T-helper 17 cell (primary cell): ENCODE measurements at regions not wholly inside any gene's neighbourhood (a gene's known extent, or its start where the extent isn't known, plus 50 kb on each side); places are given as distances from the start of the nearest gene placed in this dataset.
"Not testable (repeated sequence)": the region's sequence is repeated elsewhere in the genome, so short reads cannot be mapped to it uniquely, and the experiment has no call there.

Experiments used
- ATAC-seq: fragments of 150-1000 bp; cut with Tn5 transposase; 2 replicates; pipeline ENCODE4 v1.10.0; 2021; ENCODE audit warnings: mild to moderate bottlenecking, moderate library complexity
- DNase-seq, 3 donors: peaks; one replicate each; pipeline versions ENCODE4 v3.0.0 to v3.0.0-alpha.2; 2020 to 2021
- H3K9me3 ChIP-seq: one replicate; pipeline ENCODE4 v1.7.0; 2013; ENCODE audit warnings: low read length, mild to moderate bottlenecking; ENCODE audit not compliant: control insufficient read depth, poor library complexity, severe bottlenecking
- H3K27ac Mint-ChIP-seq: one replicate; pipeline ENCODE4 v1.8.0; 2022; ENCODE audit warnings: mild to moderate bottlenecking, moderate library complexity, mixed read lengths
- H3K27me3 Mint-ChIP-seq: one replicate; pipeline ENCODE4 v1.8.0; 2022; ENCODE audit warnings: mixed read lengths
- H3K36me3 Mint-ChIP-seq: one replicate; pipeline ENCODE4 v1.8.0; 2022; ENCODE audit warnings: low read depth, mixed read lengths
- H3K4me1 Mint-ChIP-seq: one replicate; pipeline ENCODE4 v1.8.0; 2022; ENCODE audit warnings: mild to moderate bottlenecking, mixed read lengths
- H3K4me3 Mint-ChIP-seq: one replicate; pipeline ENCODE4 v1.8.0; 2022; ENCODE audit warnings: mild to moderate bottlenecking, moderate library complexity, mixed read lengths

- H3K36me3 Mint-ChIP-seq, H3K27ac Mint-ChIP-seq, ATAC-seq: not testable (repeated sequence)
Observed at GRCh38 chr7:65554553-65555476, 181.2 kb downstream of the ZNF92 start.

GRCh38 chr7:65558584-65558983 lies 184.9 kb downstream of the ZNF92 start:
- H3K4me3 Mint-ChIP-seq, H3K4me1 Mint-ChIP-seq, H3K27me3 Mint-ChIP-seq, H3K36me3 Mint-ChIP-seq, H3K27ac Mint-ChIP-seq, ATAC-seq, H3K9me3 ChIP-seq: not testable (repeated sequence)
- DNase-seq, result peak in 1 of 3 donors; percentile 0

More at GRCh38 chr7:65554553-65555476, 181.2 kb downstream of the ZNF92 start:
- H3K9me3 ChIP-seq, H3K4me3 Mint-ChIP-seq, H3K27me3 Mint-ChIP-seq, H3K4me1 Mint-ChIP-seq, DNase-seq: not testable (repeated sequence)

GRCh38 chr7:65561786-65562372 lies 188.2 kb downstream of the ZNF92 start:
- not testable (repeated sequence) for H3K36me3 Mint-ChIP-seq, DNase-seq, H3K4me3 Mint-ChIP-seq, ATAC-seq, H3K4me1 Mint-ChIP-seq, H3K27ac Mint-ChIP-seq, H3K27me3 Mint-ChIP-seq, H3K9me3 ChIP-seq

- H3K4me1 Mint-ChIP-seq, H3K9me3 ChIP-seq, H3K36me3 Mint-ChIP-seq, H3K27ac Mint-ChIP-seq, DNase-seq, H3K27me3 Mint-ChIP-seq, ATAC-seq, H3K4me3 Mint-ChIP-seq: not testable (repeated sequence)
Observed at GRCh38 chr7:65562522-65562921, 188.9 kb downstream of the ZNF92 start.

- H3K36me3 Mint-ChIP-seq, H3K4me1 Mint-ChIP-seq, H3K4me3 Mint-ChIP-seq, H3K27me3 Mint-ChIP-seq, H3K9me3 ChIP-seq, ATAC-seq, H3K27ac Mint-ChIP-seq, DNase-seq: not testable (repeated sequence)
Observed at GRCh38 chr7:65563333-65563732, 189.7 kb downstream of the ZNF92 start.

- H3K27ac Mint-ChIP-seq, ATAC-seq, H3K4me1 Mint-ChIP-seq: not testable (repeated sequence)
Observed at GRCh38 chr7:65568226-65568625, 194.6 kb downstream of the ZNF92 start.

GRCh38 chr7:65570990-65571389 lies 197.3 kb downstream of the ZNF92 start:
- H3K4me3 Mint-ChIP-seq, H3K4me1 Mint-ChIP-seq: not testable (repeated sequence)

More at GRCh38 chr7:65568226-65568625, 194.6 kb downstream of the ZNF92 start:
- not testable (repeated sequence) for H3K9me3 ChIP-seq, H3K4me3 Mint-ChIP-seq, H3K36me3 Mint-ChIP-seq, DNase-seq, H3K27me3 Mint-ChIP-seq

GRCh38 chr7:65572581-65572980 lies 198.9 kb downstream of the ZNF92 start:
- H3K36me3 Mint-ChIP-seq, ATAC-seq, H3K27ac Mint-ChIP-seq, H3K4me3 Mint-ChIP-seq, H3K27me3 Mint-ChIP-seq, H3K9me3 ChIP-seq, H3K4me1 Mint-ChIP-seq, DNase-seq: not testable (repeated sequence)

More at GRCh38 chr7:65570990-65571389, 197.3 kb downstream of the ZNF92 start:
- H3K27me3 Mint-ChIP-seq, DNase-seq, H3K36me3 Mint-ChIP-seq, ATAC-seq, H3K9me3 ChIP-seq, H3K27ac Mint-ChIP-seq: not testable (repeated sequence)

- ATAC-seq, H3K4me3 Mint-ChIP-seq, H3K9me3 ChIP-seq, H3K27ac Mint-ChIP-seq, H3K36me3 Mint-ChIP-seq, DNase-seq, H3K4me1 Mint-ChIP-seq, H3K27me3 Mint-ChIP-seq: not testable (repeated sequence)
Observed at GRCh38 chr7:65576370-65576769, 202.7 kb downstream of the ZNF92 start.

GRCh38 chr7:65582518-65583119 lies 209.0 kb downstream of the ZNF92 start:
- not testable (repeated sequence) for H3K4me1 Mint-ChIP-seq, H3K36me3 Mint-ChIP-seq, H3K27ac Mint-ChIP-seq, H3K9me3 ChIP-seq, H3K4me3 Mint-ChIP-seq, ATAC-seq, H3K27me3 Mint-ChIP-seq, DNase-seq

GRCh38 chr7:65602495-65602894 lies 228.8 kb downstream of the ZNF92 start:
- H3K27ac Mint-ChIP-seq, H3K36me3 Mint-ChIP-seq, ATAC-seq, DNase-seq, H3K9me3 ChIP-seq, H3K4me1 Mint-ChIP-seq, H3K4me3 Mint-ChIP-seq: not testable (repeated sequence)
- peaks cover 58% of the 10 kb centered on the region for H3K27me3 Mint-ChIP-seq

GRCh38 chr7:65609131-65609530 lies 235.5 kb downstream of the ZNF92 start:
- no peak for ATAC-seq
- H3K4me3 Mint-ChIP-seq, result no peak overlapping the region
- DNase-seq, result no peak
- H3K27ac Mint-ChIP-seq, result no peak overlapping the region
- no peaks in the 10 kb centered on the region for H3K36me3 Mint-ChIP-seq
- peaks cover 39% of the 10 kb centered on the region for H3K27me3 Mint-ChIP-seq
- no peaks in the 10 kb centered on the region for H3K9me3 ChIP-seq
- H3K4me1 Mint-ChIP-seq, result no peaks in the 10 kb centered on the region

GRCh38 chr7:65613644-65614289 lies 240.1 kb downstream of the ZNF92 start:
- H3K4me1 Mint-ChIP-seq, H3K36me3 Mint-ChIP-seq, H3K9me3 ChIP-seq, H3K4me3 Mint-ChIP-seq, H3K27ac Mint-ChIP-seq, ATAC-seq, DNase-seq: not testable (repeated sequence)
- H3K27me3 Mint-ChIP-seq, result peaks cover 49% of the 10 kb centered on the region
